ENCODE measurements at regions not wholly inside any gene's neighbourhood (a gene's known extent, or its start where the extent isn't known, plus 50 kb on each side); places are given as distances from the start of the nearest gene placed in this dataset.

- TF ChIP-seq CTCF (IDR thresholded peaks at IDR 0.05; ENCODE audit: low read depth, low read length) (no peak), EZH2phosphoT487 (IDR thresholded peaks at IDR 0.05; ENCODE audit: low read depth) (no peak)
Observed at GRCh38 chr6:93654548-93654947, 235.2 kb upstream of the EPHA7 start.

All from OCI-LY3 (cell line).